Neural progenitor cell (in vitro differentiated cells): ENCODE measurements at regions not wholly inside any gene's neighbourhood (a gene's known extent, or its start where the extent isn't known, plus 50 kb on each side); places are given as distances from the start of the nearest gene placed in this dataset.

ENCODE experiments used
- DNase-seq: peaks from one replicate; pipeline ENCODE4 v3.0.0-alpha.2; 2016; ENCODE audit warnings: low spot score
- H2AFZ ChIP-seq: fragments of 200-600 bp; sonication (generic); replicated peaks from 2 replicates; pipeline ENCODE4 v1.6.1; 2016; ENCODE audit warnings: antibody characterized with exemption
- H3F3A ChIP-seq: fragments of 200-600 bp; sonication (generic); 2 replicates; pipeline ENCODE4 v1.6.1; 2016; ENCODE audit warnings: antibody characterized with exemption, low read depth
- H3K27ac ChIP-seq: fragments of 200-600 bp; sonication (generic); 2 replicates; pipeline ENCODE4 v1.5.1; 2016; ENCODE audit warnings: mild to moderate bottlenecking
- H3K27me3 ChIP-seq: fragments of 200-600 bp; sonication (generic); 2 replicates; pipeline ENCODE4 v1.6.1; 2016; ENCODE audit warnings: mild to moderate bottlenecking, moderate library complexity
- H3K36me3 ChIP-seq: fragments of 200-600 bp; sonication (generic); 2 replicates; pipeline ENCODE4 v1.5.1; 2016
- H3K4me1 ChIP-seq: fragments of 200-600 bp; sonication (generic); 2 replicates; pipeline ENCODE4 v1.6.1; 2016; ENCODE audit warnings: mixed run types
- H3K4me2 ChIP-seq: fragments of 200-600 bp; sonication (generic); 2 replicates; pipeline ENCODE4 v1.6.1; 2016
- H3K4me3 ChIP-seq: fragments of 200-600 bp; sonication (generic); 2 replicates; pipeline ENCODE4 v1.5.1; 2016
- H3K79me2 ChIP-seq: fragments of 200-600 bp; sonication (generic); 2 replicates; pipeline ENCODE4 v1.6.1; 2016; ENCODE audit warnings: low read depth
- H3K9ac ChIP-seq: fragments of 200-600 bp; sonication (generic); 2 replicates; pipeline ENCODE4 v1.6.1; 2016
- H3K9me3 ChIP-seq: fragments of 200-600 bp; sonication (generic); 2 replicates; pipeline ENCODE4 v1.5.1; 2016; ENCODE audit warnings: low read depth
- H4K20me1 ChIP-seq: fragments of 200-600 bp; sonication (generic); 2 replicates; pipeline ENCODE4 v1.6.1; 2016; ENCODE audit warnings: low read depth
- H3K27ac Mint-ChIP-seq: 3 replicates; pipeline ENCODE4 v1.8.0; 2021; ENCODE audit warnings: mixed read lengths
- H3K27me3 Mint-ChIP-seq: 2 replicates; pipeline ENCODE4 v1.8.0; 2022; ENCODE audit warnings: low read depth, mild to moderate bottlenecking, inconsistent platforms, moderate library complexity, mixed read lengths; ENCODE audit not compliant: insufficient read depth
- H3K36me3 Mint-ChIP-seq: 3 replicates; pipeline ENCODE4 v1.8.0; 2021; ENCODE audit warnings: mixed read lengths
- H3K4me1 Mint-ChIP-seq: 3 replicates; pipeline ENCODE4 v1.8.0; 2021; ENCODE audit warnings: mixed read lengths
- H3K4me3 Mint-ChIP-seq: 3 replicates; pipeline ENCODE4 v1.8.0; 2021; ENCODE audit warnings: mild to moderate bottlenecking, moderate library complexity, mixed read lengths
- H3K9me3 Mint-ChIP-seq: 3 replicates; pipeline ENCODE4 v1.8.0; 2020; ENCODE audit warnings: mixed read lengths
- EZH2 ChIP-seq: fragments of 200-600 bp; sonication (generic); IDR thresholded peaks from 2 replicates; pipeline ENCODE4 v1.6.1; 2017; ENCODE audit warnings: antibody characterized with exemption, mild to moderate bottlenecking, moderate library complexity
- EZH2phosphoT487 ChIP-seq: fragments of 200-600 bp; sonication (generic); IDR thresholded peaks from 2 replicates; pipeline ENCODE4 v1.6.1; 2017; ENCODE audit warnings: antibody characterized with exemption
- TF ChIP-seq, protein P1 (sequence below): fragments of 200-600 bp; sonication (generic); IDR thresholded peaks from 2 replicates; pipeline ENCODE4 v1.5.1; 2017; ENCODE audit warnings: antibody characterized with exemption, mild to moderate bottlenecking

DNA sequence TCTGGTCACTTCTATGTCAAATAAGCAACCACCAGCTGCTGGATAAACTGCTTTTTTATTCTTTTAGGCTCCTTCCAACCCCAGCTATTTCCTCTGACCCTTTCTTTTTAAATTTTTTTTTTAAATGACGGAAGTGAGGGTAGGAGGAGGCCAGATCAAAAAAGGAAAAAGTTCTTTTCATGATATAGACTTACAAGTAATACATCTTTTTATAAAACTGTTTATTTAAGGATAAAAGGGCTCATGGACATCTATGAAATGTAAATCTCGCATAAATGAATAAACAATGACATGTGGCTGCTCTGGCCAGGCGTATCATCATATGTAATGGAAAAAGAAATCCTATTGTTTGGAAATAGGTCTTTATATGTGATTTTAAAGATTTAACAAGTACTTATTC lies 169.0 kb upstream of the ATP2B1 start:
- Mint-ChIP-seq H3K36me3 (no peaks in the 10 kb centered on the region), H3K4me1 (peaks cover 63% of the 10 kb centered on the region), H3K27ac (peak overlapping the region; percentile 42), H3K9me3 (peaks cover under 1% of the 10 kb centered on the region), H3K27me3 (no peaks in the 10 kb centered on the region), H3K4me3 (no peak overlapping the region)
- DNase-seq = no peak
- H3F3A ChIP-seq = peaks cover 14% of the 10 kb centered on the region
- no peaks in the 10 kb centered on the region for H3K9me3 ChIP-seq
- H3K27ac ChIP-seq = no peak overlapping the region
- H3K4me3 ChIP-seq = no peak overlapping the region
- no peaks in the 10 kb centered on the region for H3K79me2 ChIP-seq
- no peak overlapping the region for H3K4me2 ChIP-seq
- H3K9ac ChIP-seq = no peak overlapping the region
- H3K4me1 ChIP-seq = peaks cover 59% of the 10 kb centered on the region
- no peaks in the 10 kb centered on the region for H4K20me1 ChIP-seq
- no peaks in the 10 kb centered on the region for H3K36me3 ChIP-seq
- H3K27me3 ChIP-seq = no peaks in the 10 kb centered on the region
- no peak overlapping the region for H2AFZ ChIP-seq
- TF ChIP-seq, protein P1, sequence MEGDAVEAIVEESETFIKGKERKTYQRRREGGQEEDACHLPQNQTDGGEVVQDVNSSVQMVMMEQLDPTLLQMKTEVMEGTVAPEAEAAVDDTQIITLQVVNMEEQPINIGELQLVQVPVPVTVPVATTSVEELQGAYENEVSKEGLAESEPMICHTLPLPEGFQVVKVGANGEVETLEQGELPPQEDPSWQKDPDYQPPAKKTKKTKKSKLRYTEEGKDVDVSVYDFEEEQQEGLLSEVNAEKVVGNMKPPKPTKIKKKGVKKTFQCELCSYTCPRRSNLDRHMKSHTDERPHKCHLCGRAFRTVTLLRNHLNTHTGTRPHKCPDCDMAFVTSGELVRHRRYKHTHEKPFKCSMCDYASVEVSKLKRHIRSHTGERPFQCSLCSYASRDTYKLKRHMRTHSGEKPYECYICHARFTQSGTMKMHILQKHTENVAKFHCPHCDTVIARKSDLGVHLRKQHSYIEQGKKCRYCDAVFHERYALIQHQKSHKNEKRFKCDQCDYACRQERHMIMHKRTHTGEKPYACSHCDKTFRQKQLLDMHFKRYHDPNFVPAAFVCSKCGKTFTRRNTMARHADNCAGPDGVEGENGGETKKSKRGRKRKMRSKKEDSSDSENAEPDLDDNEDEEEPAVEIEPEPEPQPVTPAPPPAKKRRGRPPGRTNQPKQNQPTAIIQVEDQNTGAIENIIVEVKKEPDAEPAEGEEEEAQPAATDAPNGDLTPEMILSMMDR = no peak
- TF ChIP-seq EZH2 (no peak), EZH2phosphoT487 (no peak)

DNA sequence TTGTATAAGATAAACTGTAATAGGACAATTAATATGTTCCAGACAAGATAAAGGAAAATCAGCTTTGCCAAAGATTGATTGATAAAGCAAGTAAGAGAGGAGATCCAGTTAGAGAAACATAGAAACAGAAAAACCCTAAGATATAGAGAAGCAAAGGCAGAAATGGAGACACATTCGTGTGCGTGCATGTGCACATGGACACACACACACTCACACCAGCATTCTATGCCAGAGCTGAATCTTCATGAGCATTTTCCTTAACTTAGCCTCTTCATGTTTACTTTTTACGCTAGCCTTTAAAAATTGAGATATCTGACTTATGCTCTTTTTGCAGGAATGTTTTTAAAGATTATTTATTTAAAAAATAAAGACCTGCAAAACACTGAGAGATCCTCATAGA lies 168.5 kb upstream of the ATP2B1 start:
- Mint-ChIP-seq H3K9me3 (peaks cover 4% of the 10 kb centered on the region), H3K27ac (no peak overlapping the region), H3K36me3 (no peaks in the 10 kb centered on the region), H3K4me3 (no peak overlapping the region), H3K4me1 (peaks cover 60% of the 10 kb centered on the region), H3K27me3 (peaks cover 2% of the 10 kb centered on the region)
- no peak overlapping the region for H2AFZ ChIP-seq
- no peak overlapping the region for H3K4me2 ChIP-seq
- no peaks in the 10 kb centered on the region for H3K9me3 ChIP-seq
- H3K9ac ChIP-seq = no peak overlapping the region
- TF ChIP-seq EZH2 (no peak), EZH2phosphoT487 (no peak)
- TF ChIP-seq, protein P1 = no peak
- no peak overlapping the region for H3K27ac ChIP-seq
- DNase-seq = no peak
- H4K20me1 ChIP-seq = no peaks in the 10 kb centered on the region
- H3K4me1 ChIP-seq = peaks cover 54% of the 10 kb centered on the region
- H3K27me3 ChIP-seq = no peaks in the 10 kb centered on the region
- H3K36me3 ChIP-seq = no peaks in the 10 kb centered on the region
- no peaks in the 10 kb centered on the region for H3K79me2 ChIP-seq
- H3K4me3 ChIP-seq = no peak overlapping the region
- peaks cover 14% of the 10 kb centered on the region for H3F3A ChIP-seq

DNA sequence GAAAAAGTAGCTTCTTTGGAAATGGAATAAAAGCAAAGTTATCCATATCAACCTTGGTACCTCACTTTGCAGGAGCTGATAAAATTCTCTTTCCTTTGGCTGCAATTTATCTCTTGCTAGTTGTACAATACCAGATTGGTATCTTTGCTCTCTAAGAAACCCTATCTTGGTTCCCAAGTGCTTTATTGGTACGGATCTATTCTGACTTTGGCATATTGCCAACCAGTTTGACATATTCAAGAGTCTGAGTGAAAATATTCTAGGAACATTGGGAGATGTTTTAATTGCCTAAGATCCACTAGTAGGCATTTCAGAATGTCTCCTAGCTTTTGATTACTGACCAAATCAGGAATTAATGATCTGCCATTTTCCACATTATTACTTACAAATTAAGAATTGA lies 167.2 kb upstream of the ATP2B1 start:
- Mint-ChIP-seq H3K4me3 (no peak overlapping the region), H3K27me3 (peaks cover 2% of the 10 kb centered on the region), H3K4me1 (peaks cover 47% of the 10 kb centered on the region), H3K9me3 (peaks cover 12% of the 10 kb centered on the region), H3K27ac (no peak overlapping the region), H3K36me3 (peaks cover 4% of the 10 kb centered on the region)
- Histone ChIP-seq H3K27ac (no peak overlapping the region), H3K9ac (no peak overlapping the region), H3K27me3 (no peaks in the 10 kb centered on the region), H3F3A (peaks cover 14% of the 10 kb centered on the region), H3K4me3 (no peak overlapping the region), H2AFZ (no peak overlapping the region), H4K20me1 (no peaks in the 10 kb centered on the region), H3K36me3 (peaks cover 4% of the 10 kb centered on the region), H3K4me1 (peaks cover 49% of the 10 kb centered on the region), H3K4me2 (no peak overlapping the region), H3K9me3 (peaks cover 5% of the 10 kb centered on the region), H3K79me2 (no peaks in the 10 kb centered on the region)
- TF ChIP-seq EZH2phosphoT487 (no peak), EZH2 (no peak)
- TF ChIP-seq, protein P1 = no peak
- DNase-seq = no peak
